OCI-LY3 (cell line): ENCODE measurements at regions not wholly inside any gene's neighbourhood (a gene's known extent, or its start where the extent isn't known, plus 50 kb on each side); places are given as distances from the start of the nearest gene placed in this dataset.

Experiments
- CTCF ChIP-seq: fragments of 200-600, 300-600 bp; sonication (generic); IDR thresholded peaks from 2 replicates; pipeline ENCODE4 v1.5.1; 2014; ENCODE audit warnings: antibody characterized with exemption, low read length, low read depth
- EZH2phosphoT487 ChIP-seq: fragments of 200-600 bp; shearing (Covaris generic); IDR thresholded peaks from 2 replicates; pipeline ENCODE4 v1.6.1; 2018; ENCODE audit warnings: antibody characterized with exemption, mixed run types, low read depth

- TF ChIP-seq CTCF = no peak
- TF ChIP-seq EZH2phosphoT487 = no peak
Observed at GRCh38 chr1:17895401-17895800, 140.3 kb downstream of the ACTL8 start.
